ENCODE measurements at regions not wholly inside any gene's neighbourhood (a gene's known extent, or its start where the extent isn't known, plus 50 kb on each side); places are given as distances from the start of the nearest gene placed in this dataset.
"Not testable (repeated sequence)": the region's sequence is repeated elsewhere in the genome, so short reads cannot be mapped to it uniquely, and the experiment has no call there.

GRCh38 chr2:82084679-82085392 is 1780.3 kb upstream of the LRRTM1 start:
- DNase-seq (ENCODE audit: low spot score): no peak

- DNase-seq (ENCODE audit: low spot score): no peak
Observed at GRCh38 chr2:82075875-82076274, 1771.3 kb upstream of the LRRTM1 start.

- DNase-seq (ENCODE audit: low spot score): no peak
Observed at GRCh38 chr2:82062463-82062862, 1757.9 kb upstream of the LRRTM1 start.

- no peak for DNase-seq (ENCODE audit: low spot score)
Observed at GRCh38 chr2:82055846-82056245, 1751.3 kb upstream of the LRRTM1 start.

- no peak for DNase-seq (ENCODE audit: low spot score)
Observed at GRCh38 chr2:82043867-82044266, 1739.3 kb upstream of the LRRTM1 start.

- DNase-seq (ENCODE audit: low spot score): no peak
Observed at GRCh38 chr2:82027921-82028615, 1723.5 kb upstream of the LRRTM1 start.

GRCh38 chr2:82023710-82024109 is 1719.2 kb upstream of the LRRTM1 start:
- DNase-seq (ENCODE audit: low spot score): no peak

- DNase-seq (ENCODE audit: low spot score): no peak
Observed at GRCh38 chr2:82013641-82014040, 1709.1 kb upstream of the LRRTM1 start.

- no peak for DNase-seq (ENCODE audit: low spot score)
Observed at GRCh38 chr2:82007071-82007664, 1702.6 kb upstream of the LRRTM1 start.

- not testable (repeated sequence) for DNase-seq (ENCODE audit: low spot score)
Observed at GRCh38 chr2:82005889-82006288, 1701.3 kb upstream of the LRRTM1 start.

GRCh38 chr2:82001614-82002013 is 1697.1 kb upstream of the LRRTM1 start:
- no peak for DNase-seq (ENCODE audit: low spot score)

- no peak for DNase-seq (ENCODE audit: low spot score)
Observed at GRCh38 chr2:82000606-82001005, 1696.1 kb upstream of the LRRTM1 start.

GRCh38 chr2:81996332-81996731 is 1691.8 kb upstream of the LRRTM1 start:
- no peak for DNase-seq (ENCODE audit: low spot score)

GRCh38 chr2:81991282-81991681 is 1686.7 kb upstream of the LRRTM1 start:
- no peak for DNase-seq (ENCODE audit: low spot score)

- DNase-seq (ENCODE audit: low spot score): no peak
Observed at GRCh38 chr2:81987370-81987769, 1682.8 kb upstream of the LRRTM1 start.

- no peak for DNase-seq (ENCODE audit: low spot score)
Observed at GRCh38 chr2:81984969-81985637, 1680.6 kb upstream of the LRRTM1 start.

- no peak for DNase-seq (ENCODE audit: low spot score)
Observed at GRCh38 chr2:81981585-81981984, 1677.0 kb upstream of the LRRTM1 start.

GRCh38 chr2:81979086-81979485 is 1674.5 kb upstream of the LRRTM1 start:
- DNase-seq (ENCODE audit: low spot score): no peak

GRCh38 chr2:81976998-81977397 is 1672.4 kb upstream of the LRRTM1 start:
- no peak for DNase-seq (ENCODE audit: low spot score)

GRCh38 chr2:81974216-81974615 is 1669.7 kb upstream of the LRRTM1 start:
- DNase-seq (ENCODE audit: low spot score): no peak

- no peak for DNase-seq (ENCODE audit: low spot score)
Observed at GRCh38 chr2:81942876-81943275, 1638.3 kb upstream of the LRRTM1 start.

- no peak for DNase-seq (ENCODE audit: low spot score)
Observed at GRCh38 chr2:81942136-81942680, 1637.7 kb upstream of the LRRTM1 start.
